ENCODE measurements at regions not wholly inside any gene's neighbourhood (a gene's known extent, or its start where the extent isn't known, plus 50 kb on each side); places are given as distances from the start of the nearest gene placed in this dataset.
"Not testable (repeated sequence)": the region's sequence is repeated elsewhere in the genome, so short reads cannot be mapped to it uniquely, and the experiment has no call there.

DNA sequence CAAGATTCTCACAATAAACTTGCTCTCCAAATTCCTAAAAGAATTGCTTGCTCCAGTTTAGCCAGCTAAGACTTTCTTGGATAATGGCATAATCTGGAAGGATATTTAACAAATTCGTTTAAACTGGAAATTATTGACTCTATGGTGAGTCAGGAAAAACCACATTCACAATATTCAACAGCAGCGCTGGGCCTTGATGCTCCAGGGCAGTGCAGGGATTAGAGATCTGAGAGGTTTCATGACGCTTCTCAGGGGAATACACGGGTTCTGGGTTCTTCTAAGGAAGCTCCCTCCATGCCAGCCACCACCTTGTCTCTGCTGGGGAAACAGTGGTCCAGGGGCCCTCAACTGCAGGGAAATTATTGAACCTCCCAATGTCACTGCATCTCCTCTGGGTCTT lies 123.3 kb upstream of the FAM20C start:
- not testable (repeated sequence) for DNase-seq (ENCODE audit: low read depth)

DNA sequence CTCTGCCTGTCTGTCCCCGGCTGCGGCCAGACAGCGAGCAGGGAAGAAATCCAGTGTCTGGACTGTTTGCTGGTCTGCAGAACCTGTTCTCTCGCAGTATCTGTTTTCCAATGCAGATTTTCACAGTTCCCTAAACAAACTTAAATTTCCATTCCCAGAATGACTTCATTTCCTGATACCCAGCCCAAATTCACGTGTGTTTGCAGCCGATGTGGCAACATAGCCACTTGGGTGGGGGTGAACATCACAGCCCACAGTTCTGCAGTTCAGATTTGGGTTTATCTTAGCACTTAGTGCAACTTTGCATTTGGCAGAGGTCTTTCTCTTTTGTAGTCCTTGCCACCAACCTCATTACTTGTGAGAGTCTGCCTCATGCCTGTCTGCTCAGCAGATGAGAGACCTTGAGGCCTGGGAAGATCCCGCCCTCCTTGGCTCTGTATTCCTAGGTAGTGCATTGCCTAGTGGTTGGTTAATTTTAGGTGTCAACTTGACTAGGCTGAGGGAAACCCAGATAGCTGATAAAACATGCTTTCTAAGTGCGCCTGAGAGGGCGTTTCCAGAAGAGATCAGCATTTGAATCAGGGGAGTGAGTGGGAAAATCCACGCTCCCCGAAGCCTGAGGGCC lies 122.8 kb upstream of the FAM20C start:
- DNase-seq (ENCODE audit: low read depth), result not testable (repeated sequence)

DNA sequence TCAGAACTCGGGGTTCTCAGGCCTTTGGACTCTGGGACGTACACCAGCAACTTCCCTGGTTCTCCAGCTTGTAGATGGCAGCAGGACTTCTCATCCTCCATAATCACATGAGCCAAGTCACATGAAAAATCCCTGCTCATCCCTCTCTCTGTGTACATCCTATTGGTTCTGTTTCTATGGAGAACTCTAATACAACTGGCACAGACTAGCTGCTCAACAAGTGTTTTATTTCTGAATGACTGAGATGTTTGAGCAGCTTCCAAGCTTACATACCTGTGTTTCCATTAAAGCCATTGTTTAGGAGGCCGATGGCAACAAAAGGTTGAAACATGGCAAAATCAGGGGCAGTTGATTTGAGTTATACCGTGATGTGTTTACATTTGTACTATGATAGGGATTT lies 122.2 kb upstream of the FAM20C start:
- DNase-seq (ENCODE audit: low read depth), result not testable (repeated sequence)

DNA sequence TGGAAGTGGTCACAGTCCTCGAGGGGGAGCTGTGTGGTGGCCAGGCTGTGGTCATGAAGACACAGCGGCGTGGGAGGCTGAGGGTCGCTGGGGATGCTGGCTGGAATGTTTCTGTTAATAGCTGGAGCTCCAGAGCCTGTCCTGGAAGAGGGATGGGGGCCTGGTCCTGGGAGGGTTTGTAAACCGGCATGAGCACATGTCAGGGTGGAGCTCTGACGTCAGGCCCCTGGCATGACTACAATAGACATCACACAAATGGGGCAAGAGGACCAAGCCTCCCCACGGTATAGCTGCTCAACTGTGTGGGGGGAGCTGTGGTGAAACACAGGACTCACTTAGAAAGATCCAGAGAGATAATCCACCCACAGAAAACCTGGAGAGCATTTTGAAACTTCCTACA lies 121.4 kb upstream of the FAM20C start:
- not testable (repeated sequence) for DNase-seq (ENCODE audit: low read depth)

DNA sequence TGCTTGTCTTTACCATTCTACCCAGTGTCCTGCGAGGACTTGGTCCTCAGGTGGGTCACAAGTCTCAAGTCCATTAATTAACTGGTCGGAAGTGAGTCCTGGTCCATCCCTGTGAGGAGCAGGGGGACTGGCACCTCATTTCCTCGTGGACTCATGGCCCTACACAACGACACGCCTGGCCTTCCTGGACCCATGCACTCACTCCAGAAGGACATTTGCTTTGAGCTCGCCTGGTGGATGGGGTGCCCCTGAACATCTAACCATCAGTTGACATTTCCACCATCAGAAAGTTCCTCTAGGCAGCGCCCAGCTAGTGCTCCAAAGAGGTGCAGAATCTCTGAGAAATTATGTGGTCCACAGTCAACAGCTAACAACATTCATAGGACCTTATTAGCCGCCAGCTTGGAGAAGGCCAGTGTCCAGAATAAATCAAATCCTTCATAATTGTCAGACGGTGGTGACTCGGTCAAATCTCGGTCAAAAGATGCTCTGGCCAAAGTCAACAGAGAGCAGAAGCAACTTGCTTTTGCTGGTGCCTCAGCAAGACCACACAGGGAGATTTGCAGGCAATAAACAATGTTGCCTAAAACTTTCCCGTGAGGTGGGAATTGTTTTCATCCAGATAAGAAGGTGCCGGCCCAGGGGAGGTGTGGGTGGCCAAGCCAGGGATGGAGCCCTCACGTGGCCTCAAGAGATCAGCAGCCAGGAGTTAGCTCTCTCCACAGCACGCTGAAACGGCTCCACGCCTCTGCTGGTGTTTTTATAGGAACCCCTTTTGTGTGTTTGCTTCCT lies 119.9 kb upstream of the FAM20C start:
- DNase-seq (ENCODE audit: low read depth), result not testable (repeated sequence)

DNA sequence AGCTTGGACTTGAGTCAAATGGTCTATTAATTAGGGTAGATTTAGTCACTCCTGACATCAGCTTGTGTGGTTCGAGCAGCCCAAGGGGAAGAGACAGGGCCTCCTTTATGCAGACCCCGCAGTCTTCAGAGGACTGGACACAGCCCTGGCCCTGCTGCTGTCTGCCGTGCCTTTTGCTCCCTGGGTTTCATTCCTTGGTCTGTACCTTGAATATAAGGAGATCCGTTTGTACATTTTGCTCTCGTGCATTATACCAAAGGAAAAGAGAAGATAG lies 119.4 kb upstream of the FAM20C start:
- DNase-seq (ENCODE audit: low read depth), result not testable (repeated sequence)

DNA sequence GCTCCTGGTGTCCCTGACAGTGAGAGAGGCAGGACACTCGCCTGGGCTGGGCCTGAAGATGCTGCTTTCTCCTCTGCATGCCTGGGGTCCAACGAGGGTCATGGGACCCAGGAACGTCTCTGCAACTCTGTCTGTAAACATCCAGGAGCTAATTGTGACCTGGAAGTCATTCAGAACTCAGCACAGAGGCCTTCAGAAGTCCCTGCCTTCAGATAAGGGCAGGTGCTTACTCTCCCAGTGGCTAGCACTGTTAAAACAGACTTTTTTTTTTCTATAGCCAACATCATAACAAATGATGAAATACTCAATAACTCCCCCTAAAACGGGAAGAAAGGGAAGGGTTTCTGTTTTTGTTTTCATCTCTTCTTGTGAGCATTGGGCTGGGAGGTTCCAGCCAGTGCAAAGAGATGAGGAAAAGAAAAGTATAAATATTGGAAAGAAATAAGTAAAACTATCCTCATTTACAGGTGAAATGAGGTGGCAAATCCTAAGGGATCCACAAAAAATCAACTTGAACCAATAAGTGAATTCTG lies 118.3 kb upstream of the FAM20C start:
- DNase-seq (ENCODE audit: low read depth), result not testable (repeated sequence)

DNA sequence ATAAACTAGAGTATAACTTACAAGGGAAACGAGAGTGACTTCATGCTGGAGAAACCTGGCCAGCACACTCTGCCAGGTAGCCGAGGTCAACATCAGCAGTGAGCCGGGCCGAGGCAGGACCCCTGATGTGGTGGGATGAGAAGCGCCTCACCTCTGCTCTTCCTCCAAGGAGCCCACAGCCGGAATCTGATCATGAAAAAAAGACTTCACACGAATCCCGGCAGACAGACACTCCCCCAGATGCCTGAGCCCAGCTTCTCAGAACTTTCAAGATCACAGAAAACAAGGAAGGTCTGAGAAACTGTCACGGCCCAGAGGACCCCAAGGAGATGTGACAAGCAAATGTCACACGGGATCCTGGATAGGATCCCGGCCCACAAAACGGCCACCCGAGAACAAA lies 116.9 kb upstream of the FAM20C start:
- DNase-seq (ENCODE audit: low read depth), result not testable (repeated sequence)

DNA sequence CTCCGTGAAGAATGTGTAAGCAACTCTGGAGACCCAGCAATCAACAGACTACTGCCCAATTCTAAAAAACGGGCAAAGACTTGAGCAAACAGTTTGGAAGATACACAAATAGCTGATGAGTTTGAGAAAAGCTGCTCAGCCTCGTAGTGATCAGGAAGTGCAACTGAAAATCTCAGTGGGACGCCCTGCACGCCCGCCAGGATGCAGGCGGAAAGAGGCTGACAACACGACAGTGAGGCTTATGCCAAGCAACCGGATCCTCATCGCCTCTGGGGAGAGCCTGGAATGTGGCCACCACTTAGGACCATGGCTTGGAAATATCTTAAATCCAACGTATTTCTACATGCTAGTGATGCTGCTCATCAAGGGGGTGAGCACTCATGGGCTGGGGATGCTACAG lies 116.2 kb upstream of the FAM20C start:
- not testable (repeated sequence) for DNase-seq (ENCODE audit: low read depth)

DNA sequence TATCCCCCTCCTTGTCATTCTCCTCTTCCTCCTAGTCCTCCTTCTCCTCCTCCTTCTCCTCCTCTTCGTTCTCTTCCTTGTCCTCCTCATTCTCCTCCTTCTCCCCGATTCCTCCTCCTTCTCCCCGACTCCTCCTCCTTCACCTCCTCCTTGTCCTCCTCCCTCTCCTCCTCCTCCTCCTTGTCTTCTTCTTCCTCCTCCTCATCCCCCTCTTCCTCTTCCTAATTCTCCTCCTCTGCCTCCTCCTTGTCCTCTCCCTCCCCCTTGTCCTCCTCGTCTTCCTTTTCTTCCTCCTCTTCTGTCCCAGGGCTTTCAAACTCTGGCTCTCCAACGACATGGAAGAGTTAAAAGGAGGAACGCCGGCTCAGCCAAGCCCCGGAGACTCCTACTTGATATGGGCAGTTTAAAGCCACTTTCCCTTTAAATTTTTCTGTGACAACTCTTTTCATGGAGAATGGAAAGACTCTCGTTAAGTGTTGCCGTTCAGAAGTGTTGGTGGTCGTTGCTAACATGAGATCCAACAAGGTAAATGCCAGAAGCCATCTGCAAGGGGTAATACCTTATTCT lies 115.5 kb upstream of the FAM20C start:
- DNase-seq (ENCODE audit: low read depth), result not testable (repeated sequence)

DNA sequence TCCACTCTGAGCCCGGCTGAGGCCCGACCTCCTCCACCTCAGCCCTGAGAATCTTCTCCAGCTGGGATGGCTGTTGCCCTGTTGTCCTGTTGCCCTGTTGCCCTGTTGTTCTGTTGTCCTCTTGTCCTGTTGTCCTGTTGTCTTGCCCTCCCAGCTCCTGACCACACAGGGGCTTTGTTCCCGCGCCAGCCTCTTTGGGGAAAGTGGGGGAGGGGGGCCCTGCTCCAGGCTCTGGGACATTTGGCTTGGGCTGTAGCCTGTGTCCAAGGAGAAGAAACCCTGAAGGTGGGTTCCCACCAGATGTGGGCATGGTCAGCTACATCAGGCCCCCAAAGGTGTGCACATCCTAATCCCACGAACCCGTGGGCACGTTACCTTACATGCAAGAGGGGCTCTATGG lies 113.5 kb upstream of the FAM20C start:
- not testable (repeated sequence) for DNase-seq (ENCODE audit: low read depth)

DNA sequence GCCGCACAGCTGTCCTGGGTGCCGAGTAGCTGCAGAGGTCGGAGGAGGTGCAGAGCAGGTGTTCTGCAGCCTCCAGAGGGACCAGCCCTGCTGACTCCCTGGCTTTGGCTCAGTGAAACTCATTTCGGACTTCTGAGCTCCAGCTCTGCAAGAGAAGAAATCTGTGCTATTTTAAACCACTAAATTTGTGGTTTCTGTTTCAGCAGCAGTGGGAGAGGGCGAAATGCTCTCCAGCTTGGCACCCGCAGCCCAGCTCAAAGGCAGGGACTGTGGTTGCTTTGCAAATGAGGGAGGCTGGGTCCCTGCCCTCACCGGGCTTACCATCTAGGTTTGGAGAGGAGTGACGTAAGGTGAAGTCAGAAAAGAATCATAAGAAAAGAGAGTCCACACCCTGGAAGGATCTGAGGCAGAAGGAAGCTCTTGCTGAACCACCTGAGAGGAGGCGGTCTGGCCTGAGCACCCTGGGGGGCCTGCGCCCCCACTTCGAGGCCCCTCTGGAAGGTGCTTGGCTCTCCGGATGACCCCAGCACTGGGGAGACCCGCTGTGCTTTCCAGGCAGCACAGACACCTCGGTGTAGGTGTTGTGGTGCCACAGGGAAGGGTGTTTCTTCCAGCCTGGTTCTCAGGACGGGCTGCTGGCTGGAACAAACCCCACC lies 112.8 kb upstream of the FAM20C start:
- DNase-seq (ENCODE audit: low read depth), result not testable (repeated sequence)

DNA sequence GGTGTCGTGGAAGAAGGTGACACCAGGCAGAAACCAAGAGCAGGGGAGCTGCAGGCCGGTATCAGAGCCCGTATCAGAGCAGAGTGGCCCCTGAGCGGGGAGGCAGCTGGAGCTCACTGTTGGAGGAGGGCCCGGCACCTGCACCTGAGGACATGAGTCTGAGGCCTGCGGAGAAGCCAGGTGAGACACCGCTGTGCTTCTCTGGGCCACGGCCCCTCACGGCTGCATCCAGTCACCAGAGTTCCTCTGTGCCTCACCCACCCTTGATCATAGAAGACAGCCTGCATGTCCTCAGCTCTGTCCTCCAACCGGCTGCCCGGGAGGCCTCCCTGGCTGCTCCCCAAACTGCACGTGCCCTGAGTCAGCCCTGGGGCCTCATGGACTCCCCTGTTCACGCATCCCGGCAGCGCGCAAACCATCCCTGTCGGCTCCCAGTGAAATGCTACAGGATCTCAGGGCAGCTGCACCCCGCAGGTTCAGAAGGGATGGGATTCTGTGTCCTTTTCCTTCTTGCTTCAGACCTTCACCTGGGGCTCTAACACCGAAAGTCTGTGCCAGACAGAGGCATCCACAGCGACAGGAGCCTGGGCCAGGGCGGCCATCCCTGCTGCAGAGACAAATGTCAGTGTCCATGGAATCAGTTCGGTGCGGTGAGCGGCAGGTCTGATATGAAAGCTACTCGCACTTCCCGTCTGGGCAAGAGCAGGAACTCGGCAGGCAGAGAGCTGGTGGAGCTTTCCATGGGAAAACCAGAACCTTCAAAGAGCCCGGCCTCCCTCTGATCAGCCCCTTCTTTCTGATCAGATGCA lies 111.9 kb upstream of the FAM20C start:
- DNase-seq (ENCODE audit: low read depth), result no peak

DNA sequence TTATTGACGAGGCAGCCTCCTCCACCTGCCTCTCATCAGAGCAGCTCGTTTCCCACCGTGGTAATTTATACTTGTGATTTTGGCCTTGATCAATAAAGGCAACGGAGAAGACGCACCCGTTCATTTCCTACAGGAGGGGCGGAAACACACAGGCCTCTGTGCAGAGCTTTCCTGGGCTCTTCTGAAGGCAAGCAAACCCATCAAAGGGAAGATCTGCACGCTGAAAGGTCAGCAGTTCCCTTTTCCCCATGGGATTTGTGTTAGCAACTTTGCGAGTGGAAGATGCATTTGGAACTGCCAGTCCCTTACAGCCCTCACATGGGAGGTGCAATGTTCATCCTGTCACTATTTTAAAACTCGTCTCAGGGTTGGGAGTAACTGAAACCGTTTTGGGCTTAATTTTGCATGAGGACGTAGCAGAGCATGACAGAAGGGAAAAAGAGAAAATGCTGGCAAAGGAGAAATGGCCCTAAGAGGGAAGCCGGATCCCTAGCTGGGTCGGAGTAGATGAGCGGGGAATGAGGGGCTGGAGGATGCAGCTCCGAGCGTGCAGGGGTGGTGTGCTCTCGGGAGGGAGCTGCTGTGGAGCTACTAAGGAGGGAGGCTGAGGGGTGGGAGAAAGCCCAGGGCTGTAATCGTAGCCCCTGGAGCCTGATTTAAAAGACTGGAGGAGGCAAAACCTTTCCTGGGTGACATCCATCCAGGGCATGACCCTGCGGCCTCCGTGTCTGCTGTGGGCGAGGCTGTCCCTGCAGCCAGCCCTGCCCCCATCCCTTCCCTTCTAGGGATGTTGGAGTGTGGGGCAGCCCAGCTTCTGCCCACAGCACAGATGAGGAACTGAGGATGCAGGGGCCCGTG lies 111.1 kb upstream of the FAM20C start:
- DNase-seq (ENCODE audit: low read depth), result no peak

DNA sequence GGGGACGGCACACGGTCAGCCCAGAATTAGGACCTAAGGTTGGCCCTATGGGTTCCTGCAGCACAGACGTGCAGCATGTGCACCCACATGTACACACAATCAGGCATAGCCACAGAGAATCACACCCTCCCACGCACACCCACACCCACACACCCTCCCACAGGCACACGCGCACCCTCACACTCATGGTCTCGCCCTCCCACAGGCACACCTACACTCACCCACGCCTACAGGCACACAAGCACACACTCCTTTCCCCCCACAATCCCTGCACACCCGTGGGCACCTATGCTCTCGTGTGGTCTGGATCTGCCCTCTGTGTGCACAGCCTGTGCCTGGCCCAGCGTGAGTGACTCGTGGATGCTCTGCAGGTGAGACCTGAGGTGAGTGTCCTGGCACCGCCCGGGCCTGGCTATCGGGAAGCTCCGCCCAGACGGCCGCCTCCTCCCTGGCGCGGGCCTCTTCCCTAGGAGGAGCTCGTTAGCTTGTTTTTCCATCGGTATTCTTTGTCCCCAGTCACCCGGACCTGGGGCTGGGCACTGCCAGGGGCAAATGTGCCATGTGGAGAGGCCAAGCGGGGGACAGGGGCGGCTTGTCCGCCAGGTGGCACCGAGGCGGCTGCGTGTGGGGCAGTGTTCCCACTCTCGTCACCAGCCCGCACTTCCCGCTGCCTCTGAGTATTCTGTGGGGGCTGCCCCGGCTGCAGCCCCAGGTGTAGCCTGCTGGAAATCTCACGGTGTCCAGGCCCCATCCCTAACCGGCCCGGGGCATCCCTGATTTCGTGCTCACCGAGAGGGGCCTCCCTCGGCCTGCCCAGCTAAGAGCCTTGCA lies 110.2 kb upstream of the FAM20C start:
- DNase-seq (ENCODE audit: low read depth), result no peak

DNA sequence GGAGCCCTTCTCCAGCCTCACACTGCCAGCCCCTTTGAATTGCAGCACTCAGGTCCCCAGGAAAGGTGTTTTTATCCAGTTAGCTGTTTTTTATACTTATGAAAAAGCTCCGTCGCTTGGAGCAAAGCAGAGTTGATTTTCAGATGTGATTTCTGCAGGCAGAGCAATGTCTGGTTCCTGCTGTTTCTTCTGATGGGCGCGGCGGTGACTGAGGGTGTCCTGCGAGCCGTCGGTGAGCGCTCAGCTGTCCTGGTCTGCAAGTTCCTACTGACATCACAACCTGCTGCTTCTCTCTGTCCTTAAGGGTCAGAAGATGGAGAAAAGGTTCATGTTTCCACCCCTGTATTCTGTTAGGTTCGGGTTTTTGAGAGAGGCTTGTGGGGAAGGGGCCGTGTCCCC lies 109.6 kb upstream of the FAM20C start:
- no peak for DNase-seq (ENCODE audit: low read depth)

DNA sequence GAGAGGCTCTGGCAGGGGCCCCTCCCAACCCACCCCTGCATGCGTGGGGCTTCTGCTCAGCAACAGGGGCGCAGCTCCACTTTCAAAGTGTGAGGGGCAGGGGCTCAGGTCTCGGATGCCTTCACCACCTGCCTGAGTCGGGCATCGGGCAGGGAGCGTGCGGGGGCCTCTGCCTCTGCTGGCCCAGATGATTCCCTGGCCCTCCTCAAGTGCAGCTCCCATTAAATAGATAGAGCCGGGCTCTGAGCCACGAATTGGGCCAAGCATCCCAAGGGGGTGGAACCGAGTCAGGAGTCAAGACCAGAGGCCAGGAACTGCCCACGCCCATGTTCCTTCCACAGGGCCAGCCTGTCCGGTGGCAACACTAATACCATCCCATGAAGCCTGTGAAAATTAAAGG lies 108.9 kb upstream of the FAM20C start:
- DNase-seq (ENCODE audit: low read depth), result no peak

DNA sequence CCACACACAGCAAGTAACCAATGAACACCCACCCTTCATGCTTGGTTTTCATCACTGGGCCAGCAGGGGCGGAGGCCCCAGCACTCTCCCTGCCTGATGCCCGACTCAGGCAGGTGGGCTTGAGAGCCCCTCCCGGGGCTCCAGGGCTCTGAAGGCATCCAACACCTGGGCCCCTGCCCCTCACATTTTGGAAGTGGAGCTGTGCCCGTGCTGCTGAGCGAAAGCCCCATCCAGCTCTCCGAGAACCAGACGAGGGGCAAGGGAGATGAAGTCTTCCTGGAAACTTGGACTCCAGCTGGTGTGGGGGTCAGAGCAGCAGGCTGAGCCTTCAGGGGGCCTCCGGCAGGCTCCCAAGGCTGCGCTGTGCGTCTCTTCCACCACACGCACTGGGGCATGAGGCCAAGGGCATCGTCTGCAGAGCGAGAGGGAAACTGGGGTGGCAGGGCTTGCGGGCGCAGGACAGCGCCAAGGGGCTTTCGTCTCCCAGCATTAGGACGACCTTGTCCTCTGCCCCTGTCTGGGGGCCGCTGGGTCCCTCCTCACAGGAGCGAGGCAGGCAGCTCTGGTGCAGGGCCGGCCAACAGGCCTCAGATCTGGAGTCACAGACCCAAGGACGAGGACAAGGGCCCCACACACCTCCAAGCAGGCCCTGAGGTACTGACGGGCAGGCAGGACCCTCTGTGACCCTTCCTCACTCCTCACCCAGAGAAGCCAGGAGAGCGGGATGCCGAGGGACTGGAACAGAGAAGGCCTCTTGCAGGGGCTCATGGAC lies 108.3 kb upstream of the FAM20C start:
- no peak for DNase-seq (ENCODE audit: low read depth)

DNA sequence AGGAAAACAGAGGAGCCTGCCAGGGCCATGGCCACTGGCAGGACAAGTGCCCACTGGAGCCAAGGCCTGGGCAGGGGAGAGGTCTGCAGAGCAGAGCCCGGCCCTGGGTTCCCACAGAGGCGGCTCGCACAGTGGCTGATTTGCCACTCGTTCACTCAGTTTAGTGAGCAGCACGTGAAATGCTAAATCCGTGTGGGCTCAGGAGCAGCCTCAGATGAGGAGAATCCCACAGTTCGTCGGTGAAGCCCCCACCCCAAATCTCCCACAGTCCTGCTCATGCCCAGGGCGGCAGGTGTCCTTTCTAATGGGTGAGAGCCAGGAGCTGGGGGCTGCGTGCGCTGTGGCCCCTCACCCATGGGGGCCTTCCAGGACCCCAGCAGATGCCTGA lies 107.7 kb upstream of the FAM20C start:
- no peak for DNase-seq (ENCODE audit: low read depth)

Data from GM04504 (cell line).